ENCODE measurements at regions not wholly inside any gene's neighbourhood (a gene's known extent, or its start where the extent isn't known, plus 50 kb on each side); places are given as distances from the start of the nearest gene placed in this dataset.

DNA sequence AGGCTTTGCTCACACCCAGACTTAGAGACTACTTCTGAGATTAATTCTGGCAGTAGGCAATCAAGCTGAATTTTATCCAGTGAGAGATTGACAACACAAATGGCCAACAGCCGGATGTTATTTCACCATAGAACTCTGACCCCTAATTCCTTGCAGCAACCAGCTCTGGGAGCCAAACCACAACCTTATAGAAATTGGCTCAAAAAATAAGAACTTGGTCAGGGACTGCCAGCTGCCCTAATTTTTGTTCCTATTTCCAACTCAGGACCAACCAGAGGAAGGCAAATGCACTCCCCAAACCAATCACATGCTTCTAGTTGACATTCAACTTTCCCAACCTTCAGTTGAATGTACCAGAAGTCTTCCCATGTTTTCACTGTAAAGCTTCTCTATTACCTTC lies 269.7 kb downstream of the HS3ST1 start:
- Histone ChIP-seq H3K27me3 (no peaks in the 10 kb centered on the region), H3K36me3 (no peaks in the 10 kb centered on the region), H3K9me3 (no peaks in the 10 kb centered on the region), H3K4me1 (no peaks in the 10 kb centered on the region), H3K4me3 (no peak overlapping the region), H3K27ac (no peak overlapping the region)
- TF ChIP-seq POLR2A (IDR thresholded peaks at IDR 0.05), result no peak
- TF ChIP-seq, protein P1, sequence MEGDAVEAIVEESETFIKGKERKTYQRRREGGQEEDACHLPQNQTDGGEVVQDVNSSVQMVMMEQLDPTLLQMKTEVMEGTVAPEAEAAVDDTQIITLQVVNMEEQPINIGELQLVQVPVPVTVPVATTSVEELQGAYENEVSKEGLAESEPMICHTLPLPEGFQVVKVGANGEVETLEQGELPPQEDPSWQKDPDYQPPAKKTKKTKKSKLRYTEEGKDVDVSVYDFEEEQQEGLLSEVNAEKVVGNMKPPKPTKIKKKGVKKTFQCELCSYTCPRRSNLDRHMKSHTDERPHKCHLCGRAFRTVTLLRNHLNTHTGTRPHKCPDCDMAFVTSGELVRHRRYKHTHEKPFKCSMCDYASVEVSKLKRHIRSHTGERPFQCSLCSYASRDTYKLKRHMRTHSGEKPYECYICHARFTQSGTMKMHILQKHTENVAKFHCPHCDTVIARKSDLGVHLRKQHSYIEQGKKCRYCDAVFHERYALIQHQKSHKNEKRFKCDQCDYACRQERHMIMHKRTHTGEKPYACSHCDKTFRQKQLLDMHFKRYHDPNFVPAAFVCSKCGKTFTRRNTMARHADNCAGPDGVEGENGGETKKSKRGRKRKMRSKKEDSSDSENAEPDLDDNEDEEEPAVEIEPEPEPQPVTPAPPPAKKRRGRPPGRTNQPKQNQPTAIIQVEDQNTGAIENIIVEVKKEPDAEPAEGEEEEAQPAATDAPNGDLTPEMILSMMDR (IDR thresholded peaks at IDR 0.05 in 4 of 5, conservative IDR thresholded peaks at IDR 0.05 in 1 of 5), result no peak
- in situ Hi-C loops (cut with MboI; ENCODE audit: low sequenced_read_pairs in 4 of 4), result no loop called here
- intact Hi-C loops (cut with DNase I; ENCODE audit: low total_unique reads), result no loop called here
- DNase-seq (no peak), ATAC-seq (no peak)

GRCh38 chr4:11155208-11155867 lies 273.4 kb downstream of the HS3ST1 start:
- in situ Hi-C loops (cut with MboI; ENCODE audit: low sequenced_read_pairs in 4 of 4) (no loop called here), intact Hi-C loops (cut with DNase I; ENCODE audit: low total_unique reads) (no loop called here)
- Histone ChIP-seq H3K4me1 (no peaks in the 10 kb centered on the region), H3K27ac (no peak overlapping the region), H3K9me3 (no peaks in the 10 kb centered on the region), H3K27me3 (no peaks in the 10 kb centered on the region), H3K4me3 (no peak overlapping the region), H3K36me3 (no peaks in the 10 kb centered on the region)
- ATAC-seq (no peak), DNase-seq (no peak)
- TF ChIP-seq POLR2A (IDR thresholded peaks at IDR 0.05), result no peak
- TF ChIP-seq, protein P1 (IDR thresholded peaks at IDR 0.05 in 4 of 5, conservative IDR thresholded peaks at IDR 0.05 in 1 of 5), result no peak

- ATAC-seq, result no peak
- no peaks in the 10 kb centered on the region for H3K4me1 ChIP-seq
- H3K9me3 ChIP-seq, result no peaks in the 10 kb centered on the region
- H3K27me3 ChIP-seq, result no peaks in the 10 kb centered on the region
- DNase-seq, result no peak
- TF ChIP-seq POLR2A (IDR thresholded peaks at IDR 0.05), result no peak
- TF ChIP-seq, protein P1 (IDR thresholded peaks at IDR 0.05 in 4 of 5, conservative IDR thresholded peaks at IDR 0.05 in 1 of 5), result no peak
- in situ Hi-C loops (cut with MboI; ENCODE audit: low sequenced_read_pairs in 4 of 4), result no loop called here
- intact Hi-C loops (cut with DNase I; ENCODE audit: low total_unique reads), result no loop called here
- H3K4me3 ChIP-seq, result no peak overlapping the region
- no peaks in the 10 kb centered on the region for H3K36me3 ChIP-seq
- H3K27ac ChIP-seq, result no peak overlapping the region
Observed at GRCh38 chr4:11153171-11153750, 275.4 kb downstream of the HS3ST1 start.

DNA sequence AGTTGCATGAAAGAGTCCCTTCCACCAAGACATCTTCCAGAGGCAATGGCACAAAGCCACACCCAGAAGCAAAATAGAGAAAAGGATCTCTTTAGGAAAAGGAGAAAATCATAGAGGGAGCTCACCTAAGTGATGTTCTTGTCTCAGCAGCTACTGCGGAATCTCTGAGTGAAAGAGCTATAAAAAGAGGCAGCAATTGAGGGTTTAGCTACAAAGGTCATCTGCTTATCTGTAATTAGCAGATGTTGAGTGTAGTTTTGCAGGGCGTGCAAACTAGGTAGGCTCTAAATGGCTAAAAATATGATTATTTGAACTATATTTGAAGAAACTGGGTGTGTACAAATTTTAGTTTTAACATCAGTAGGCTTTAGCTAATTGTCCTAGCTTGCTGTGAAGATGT lies 276.0 kb downstream of the HS3ST1 start:
- ATAC-seq (no peak), DNase-seq (no peak)
- Histone ChIP-seq H3K9me3 (no peaks in the 10 kb centered on the region), H3K4me1 (no peaks in the 10 kb centered on the region), H3K36me3 (no peaks in the 10 kb centered on the region), H3K4me3 (no peak overlapping the region), H3K27ac (no peak overlapping the region), H3K27me3 (no peaks in the 10 kb centered on the region)
- in situ Hi-C loops (cut with MboI; ENCODE audit: low sequenced_read_pairs in 4 of 4), result no loop called here
- TF ChIP-seq POLR2A (IDR thresholded peaks at IDR 0.05), result no peak
- TF ChIP-seq, protein P1 (IDR thresholded peaks at IDR 0.05 in 4 of 5, conservative IDR thresholded peaks at IDR 0.05 in 1 of 5), result no peak
- intact Hi-C loops (cut with DNase I; ENCODE audit: low total_unique reads), result no loop called here

Data from gastrocnemius medialis (tissue), 4 donors.